GM21576 (cell line): ENCODE measurements at regions not wholly inside any gene's neighbourhood (a gene's known extent, or its start where the extent isn't known, plus 50 kb on each side); places are given as distances from the start of the nearest gene placed in this dataset.

Experiments used
- ATAC-seq: cut with Tn5 transposase; IDR thresholded peaks from one replicate; pipeline ENCODE4 v1.9.1; 2021; ENCODE audit warnings: mild to moderate bottlenecking, moderate library complexity; ENCODE audit not compliant: unreplicated experiment

DNA sequence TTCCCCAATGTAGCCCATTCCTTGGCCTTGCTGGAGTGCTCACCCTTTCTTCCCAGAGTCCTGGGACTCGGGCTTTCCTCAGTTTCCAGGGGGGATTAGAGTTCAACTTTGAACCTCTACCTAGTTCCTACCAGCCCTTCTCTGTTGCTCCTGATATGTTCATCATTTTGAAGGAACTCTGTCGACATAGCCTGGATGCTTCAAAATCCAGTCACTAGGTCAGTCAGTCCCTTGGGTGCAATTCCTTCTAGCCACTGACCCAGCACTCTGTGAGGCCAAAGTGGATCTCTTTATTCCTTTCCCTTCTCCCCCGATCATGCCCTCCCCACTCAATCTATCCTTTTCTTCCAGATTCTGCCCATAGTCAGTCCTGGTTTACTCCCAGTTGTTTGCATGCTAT, 72.3 kb upstream of the TMCC3 start:
- no peak for ATAC-seq

DNA sequence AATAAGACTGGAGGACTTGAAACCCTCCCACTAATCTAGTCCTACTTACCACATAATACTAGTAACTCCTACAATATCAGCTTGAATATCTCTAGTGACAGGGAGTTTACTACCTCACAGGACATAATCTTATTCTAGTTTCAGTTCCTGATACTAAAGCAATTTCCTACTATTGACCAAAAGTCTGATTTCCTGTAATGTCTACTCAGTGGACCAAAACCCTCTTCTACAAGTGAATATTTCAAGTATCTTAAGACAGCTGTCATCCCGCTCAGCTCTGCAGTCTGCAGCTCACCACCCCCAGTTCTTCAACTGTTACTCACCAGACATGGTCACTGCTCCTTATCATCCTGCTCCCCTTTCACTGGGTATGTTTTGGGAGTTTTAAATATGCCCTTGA, 70.8 kb upstream of the TMCC3 start:
- ATAC-seq: peak; percentile 84

DNA sequence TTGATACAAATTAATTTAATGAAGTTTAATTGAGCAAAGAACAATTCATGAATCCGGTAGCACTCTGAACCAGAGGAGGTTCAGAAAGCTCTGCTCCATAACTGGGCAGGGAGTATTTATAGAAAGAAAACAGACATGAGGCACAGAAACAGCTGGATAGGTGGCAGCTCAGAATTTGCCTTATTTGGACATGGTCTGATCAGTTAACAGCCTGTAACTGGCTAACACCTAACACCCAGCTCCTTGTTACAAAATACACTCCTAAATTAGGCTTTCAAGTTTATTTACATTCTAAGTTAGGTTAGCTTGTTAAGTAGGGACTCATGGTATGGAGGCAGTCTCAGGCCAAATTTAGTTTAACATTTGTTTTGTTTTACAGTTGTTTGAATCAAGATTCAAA, 67.8 kb upstream of the TMCC3 start:
- ATAC-seq: no peak

DNA sequence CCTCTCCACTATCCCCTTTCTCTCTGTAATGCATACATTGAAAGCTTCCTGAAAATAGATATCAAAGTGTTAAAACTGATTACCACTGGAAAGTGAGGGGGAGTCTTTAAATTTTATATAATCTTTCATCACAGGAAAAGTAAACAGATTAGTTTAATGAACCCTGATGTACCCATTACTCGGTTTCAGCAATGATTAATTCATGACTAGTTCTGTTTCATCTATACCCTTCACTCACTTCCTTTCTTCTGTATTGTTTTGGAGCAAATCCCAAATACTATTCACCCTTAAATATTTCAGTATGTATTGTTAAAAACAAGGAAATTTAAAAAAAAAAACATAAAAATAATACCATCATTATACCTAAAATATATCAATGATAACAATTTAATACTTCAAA, 67.3 kb upstream of the TMCC3 start:
- no peak for ATAC-seq

DNA sequence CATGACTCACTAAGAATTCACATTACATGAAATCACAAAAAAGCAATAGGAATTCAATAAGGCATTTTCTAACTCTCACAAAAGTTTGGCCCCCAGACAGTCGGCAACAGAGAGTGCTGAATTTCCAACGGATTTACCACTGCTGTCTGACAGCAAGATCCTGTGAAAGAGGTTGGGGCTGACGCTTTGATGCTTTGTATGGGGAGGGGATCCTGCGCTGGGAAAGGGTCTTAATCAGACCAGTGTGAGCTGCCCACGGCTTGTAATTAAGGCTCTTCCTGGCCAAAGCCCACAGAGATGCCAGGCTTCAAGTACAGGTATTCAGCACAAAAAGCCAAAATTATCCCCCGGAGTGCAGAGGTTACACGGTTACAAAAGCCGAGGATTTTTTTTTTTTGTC, 66.8 kb upstream of the TMCC3 start:
- ATAC-seq: no peak

DNA sequence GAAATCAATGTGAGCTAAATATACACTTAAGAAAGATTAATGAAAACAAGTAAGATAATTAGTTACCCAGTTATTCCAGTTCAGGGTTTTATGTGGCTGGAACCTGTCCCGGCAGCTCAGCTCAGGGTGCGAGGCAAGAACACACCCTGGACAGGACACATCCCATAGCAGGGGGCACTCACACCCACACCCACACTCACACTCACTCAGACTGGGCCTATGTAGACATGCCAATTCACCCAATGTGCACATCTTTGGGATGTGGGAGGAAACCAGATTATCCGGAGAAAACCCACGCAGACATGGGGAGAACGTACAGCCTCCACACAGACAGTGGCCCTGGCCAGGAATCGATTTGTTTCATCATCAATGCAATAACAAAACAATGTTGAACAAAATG, 66.0 kb upstream of the TMCC3 start:
- no peak for ATAC-seq

DNA sequence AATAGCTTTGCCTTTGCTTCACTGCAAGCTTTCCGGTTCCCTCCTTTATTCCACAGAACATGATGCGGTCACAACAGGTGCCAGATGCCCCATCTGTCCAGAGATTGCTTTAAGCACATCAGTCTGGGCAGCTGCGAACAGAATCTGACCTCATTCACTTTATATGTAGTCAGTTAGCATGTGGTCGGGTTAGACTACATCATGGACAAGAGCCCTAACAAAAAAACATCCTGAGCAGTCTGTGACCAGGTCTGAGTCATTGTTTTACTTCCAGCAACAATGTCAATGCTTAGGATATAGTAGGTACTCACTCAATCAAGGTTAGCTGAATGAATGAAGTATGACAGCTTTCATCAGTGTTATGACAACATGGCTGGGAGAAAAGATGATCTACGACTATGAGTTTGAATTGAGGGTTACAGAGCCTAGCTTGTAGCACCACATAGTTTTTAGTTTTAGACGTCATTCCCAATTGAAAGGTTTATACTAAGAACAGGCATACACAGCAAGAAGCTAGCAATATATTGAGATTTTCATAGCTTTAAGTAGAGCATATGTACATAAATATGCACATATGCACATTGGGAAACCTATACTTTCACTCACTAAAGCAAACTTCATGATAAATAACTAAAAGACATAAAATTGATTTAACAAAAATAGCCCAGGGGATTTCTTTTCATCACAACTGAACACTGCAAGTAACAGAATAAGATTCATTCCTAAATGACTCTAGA, 64.2 kb upstream of the TMCC3 start:
- no peak for ATAC-seq

DNA sequence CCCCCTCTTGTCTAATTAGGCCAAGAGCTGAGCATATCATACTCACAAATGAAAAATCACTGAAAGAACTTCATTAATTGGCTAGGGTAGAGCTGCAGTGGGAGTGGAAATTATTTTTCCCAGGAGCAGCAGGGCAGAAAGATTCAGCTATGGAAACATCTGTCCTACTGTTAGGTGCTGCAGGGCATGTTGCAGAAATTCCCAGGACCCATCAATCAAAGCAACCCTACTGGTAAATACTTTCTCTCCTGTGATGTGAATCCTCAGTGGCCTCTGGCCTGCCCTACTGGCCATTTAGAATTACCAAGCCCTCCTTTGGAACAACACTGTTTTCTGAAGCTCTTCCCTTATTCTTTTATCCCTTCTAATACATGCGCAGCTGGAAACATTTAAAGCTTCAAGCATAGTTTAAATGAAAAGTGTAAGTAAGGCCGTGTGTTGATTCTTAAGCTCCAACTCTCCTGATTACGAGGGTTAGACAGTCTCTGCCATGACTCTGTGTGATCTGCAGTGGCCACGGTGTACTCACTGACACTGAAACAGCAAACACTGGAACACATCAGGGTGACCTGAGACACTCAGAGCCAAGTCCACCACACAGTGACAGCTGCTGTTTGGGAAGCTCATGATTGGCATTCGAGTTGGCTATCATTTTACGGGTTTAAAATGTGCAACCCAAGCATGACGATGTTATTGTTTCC, 62.6 kb upstream of the TMCC3 start:
- ATAC-seq: no peak

DNA sequence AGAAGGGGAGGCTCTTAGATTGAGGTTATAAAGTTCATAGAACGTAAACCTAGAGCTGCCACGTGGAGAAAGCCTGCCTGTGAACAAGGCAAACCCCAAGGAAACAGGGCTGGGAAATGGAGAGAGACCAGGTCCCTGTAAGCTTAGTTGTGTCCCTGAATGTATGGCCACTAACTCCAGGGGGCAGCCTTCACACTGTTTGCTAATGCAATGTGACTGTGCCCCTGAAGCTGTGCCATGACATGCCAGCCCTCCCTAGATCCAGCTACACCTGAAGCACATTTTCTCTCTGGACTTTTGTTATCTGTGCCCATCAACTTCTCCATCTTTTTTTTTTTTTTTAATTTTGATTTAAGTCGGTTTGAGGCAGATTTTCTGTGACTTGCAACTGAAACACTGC, 60.6 kb upstream of the TMCC3 start:
- no peak for ATAC-seq

DNA sequence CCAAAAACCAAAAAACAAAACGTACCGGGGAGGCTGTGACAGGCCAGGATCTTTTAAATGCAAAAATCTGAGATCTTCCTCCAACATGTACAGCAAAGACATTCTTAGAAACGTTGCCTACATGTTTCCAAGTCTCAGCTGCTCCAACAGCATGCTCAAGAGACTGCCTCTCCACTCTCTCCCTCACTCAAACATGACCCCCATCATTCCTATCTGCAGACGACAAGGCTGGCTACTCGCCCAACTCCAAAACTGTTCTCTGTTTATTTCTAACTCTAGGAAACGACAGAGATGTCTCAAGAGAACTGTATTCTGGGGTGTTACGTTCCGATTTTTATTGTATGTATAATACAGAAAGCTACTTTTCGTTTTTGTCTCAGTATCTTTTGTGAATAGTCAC, 57.5 kb upstream of the TMCC3 start:
- ATAC-seq: no peak

DNA sequence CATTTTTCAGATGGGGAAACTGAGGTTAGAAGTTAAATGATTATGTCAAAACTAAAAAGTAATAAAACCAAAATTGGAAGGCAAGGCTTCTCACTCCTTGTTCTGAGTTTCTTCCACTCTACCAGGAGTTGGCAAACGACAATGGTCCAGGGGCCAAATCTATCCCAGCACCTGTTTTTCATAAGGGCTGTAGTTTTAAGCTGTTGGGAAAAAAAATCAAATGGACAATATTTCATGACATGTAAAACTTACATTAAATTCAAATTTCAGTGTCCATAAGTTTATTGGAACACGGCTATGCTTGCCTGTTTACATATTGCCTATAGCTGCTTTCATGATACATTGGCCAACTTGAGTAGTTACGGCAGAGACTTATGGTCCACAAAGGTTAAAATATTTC, 56.7 kb upstream of the TMCC3 start:
- ATAC-seq: no peak

DNA sequence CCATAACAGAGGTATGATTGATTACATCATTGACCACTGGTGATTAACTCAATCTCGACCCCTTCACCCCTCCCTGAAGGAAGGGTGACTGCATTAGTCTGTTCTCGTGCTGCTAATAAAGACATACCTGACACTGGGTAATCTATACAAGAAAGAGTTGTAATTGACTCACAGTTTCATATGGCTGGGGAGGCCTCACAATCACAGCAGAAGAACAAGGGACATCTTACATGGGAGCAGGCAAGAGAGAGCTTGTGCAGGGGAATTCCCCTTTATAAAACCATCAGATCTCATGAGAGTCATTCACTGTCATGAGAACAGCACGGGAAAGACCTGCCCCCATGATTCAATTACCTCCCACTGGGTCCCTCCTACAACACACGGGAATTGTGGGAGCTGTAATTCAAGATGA, 55.9 kb upstream of the TMCC3 start:
- ATAC-seq: peak; percentile 70

DNA sequence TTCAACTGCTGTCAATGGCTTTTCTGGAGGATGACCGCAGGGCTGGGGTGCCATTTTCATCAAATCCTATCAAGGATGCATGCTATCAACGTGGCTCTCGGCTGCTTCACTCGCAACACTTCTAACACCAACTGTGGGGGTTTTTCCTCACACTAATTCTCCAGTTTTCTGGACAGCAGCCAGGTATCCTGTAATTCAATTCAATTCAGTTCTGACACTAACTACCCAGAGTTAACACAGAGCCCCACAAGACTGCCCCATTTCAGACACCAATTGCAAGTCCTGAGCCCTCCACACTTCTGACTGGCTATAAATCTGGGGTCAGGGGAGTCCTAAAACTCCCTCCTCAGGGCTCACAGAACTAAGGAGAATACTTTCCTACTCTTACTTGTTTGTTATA, 55.3 kb upstream of the TMCC3 start:
- ATAC-seq: no peak

DNA sequence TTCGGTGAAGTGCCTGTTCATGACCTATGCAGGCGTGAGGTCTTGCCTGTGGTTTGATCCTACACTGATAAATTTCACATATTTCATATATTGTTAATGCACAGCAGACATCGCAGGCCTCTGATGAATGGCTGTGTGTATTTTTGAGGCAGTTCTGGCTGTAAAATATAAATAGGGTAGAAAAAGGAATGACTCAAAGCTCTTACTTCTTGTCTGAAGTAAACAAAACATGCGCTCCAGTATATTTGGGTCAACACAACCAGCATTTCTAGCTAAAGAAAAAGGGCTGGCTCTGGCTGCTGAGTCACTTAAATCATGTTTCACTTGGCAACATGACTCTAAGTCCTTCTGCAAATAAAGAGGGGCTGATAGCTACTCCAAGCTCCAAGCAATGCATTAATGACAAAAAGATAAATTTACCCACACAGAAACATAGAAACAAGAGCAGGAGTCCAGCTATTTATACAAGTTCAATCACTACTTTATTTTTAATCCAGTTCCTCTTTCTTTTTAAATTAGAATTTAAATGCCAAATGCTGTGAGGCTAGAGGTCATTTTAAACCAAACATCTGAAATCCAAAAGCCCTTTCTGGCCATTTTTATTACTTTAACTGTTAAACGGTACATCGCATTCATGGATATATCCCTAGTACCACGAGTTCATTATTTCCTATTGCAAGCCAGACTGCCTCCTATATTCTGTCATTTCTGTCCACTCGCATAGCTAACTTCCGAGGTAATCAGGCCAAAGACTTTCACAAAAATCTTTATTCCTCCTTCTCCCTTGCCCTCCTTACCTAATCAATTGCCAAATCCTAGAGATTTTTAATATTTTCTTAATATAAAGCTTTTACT, 54.3 kb upstream of the TMCC3 start:
- ATAC-seq: no peak

DNA sequence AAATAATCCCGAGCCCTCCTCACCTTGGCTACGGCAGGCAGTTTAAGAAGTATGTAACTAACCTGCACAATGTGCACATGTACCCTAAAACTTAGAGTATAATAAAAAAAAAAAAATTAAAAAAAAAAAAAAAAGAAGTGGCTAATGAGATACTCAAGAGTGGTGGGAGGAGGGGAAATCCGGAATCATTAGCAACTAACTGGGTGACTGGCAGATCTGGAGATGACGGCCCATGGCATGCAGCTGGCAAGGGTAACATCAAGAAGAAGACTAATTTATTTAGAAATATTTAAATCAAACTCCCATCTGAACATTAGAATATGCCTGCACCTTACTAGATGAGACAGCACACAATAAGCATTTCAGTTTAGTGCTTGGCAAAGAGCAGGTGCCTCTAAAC, 52.3 kb upstream of the TMCC3 start:
- no peak for ATAC-seq

DNA sequence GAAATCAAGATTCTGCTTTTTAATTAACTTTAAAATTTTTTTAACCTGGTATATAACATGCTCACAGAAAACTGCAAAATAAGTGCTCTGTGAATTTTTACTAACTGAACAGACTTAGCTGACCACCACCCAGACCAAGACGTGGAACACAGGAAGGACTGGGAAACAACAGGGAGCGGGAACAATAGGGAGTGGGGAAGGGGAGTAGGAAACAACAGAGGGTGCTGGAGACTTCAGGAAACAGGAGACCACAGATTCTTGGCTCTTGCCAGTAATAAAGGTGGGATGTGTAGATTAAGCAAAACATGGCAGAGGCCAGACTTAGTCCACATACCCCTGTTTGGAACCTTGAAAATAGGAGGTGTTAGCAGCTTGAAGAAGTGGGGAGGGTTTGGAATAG, 51.4 kb upstream of the TMCC3 start:
- ATAC-seq: no peak

DNA sequence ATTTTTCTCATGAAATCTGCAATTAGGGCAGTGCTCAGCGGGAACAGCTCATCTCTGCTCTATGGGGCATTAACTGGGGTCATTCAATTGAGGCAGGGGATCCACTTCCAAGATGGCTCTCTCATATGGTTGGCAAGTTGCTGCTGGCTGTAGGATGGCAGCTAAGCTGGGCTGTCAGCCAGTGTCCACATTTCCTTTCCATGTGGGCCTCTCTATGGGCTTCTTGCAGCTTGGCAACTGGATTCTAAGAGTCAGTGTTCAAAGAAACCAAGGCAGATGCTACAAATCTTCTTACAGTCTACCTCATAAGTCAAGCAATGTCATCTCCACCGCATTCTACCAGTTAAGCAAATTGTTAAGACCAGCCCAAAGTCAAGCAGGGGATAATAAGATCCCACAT, 50.3 kb upstream of the TMCC3 start:
- no peak for ATAC-seq
